PC-9 (cell line): ENCODE measurements at regions not wholly inside any gene's neighbourhood (a gene's known extent, or its start where the extent isn't known, plus 50 kb on each side); places are given as distances from the start of the nearest gene placed in this dataset.
"Not testable (repeated sequence)": the region's sequence is repeated elsewhere in the genome, so short reads cannot be mapped to it uniquely, and the experiment has no call there.

ENCODE experiments used
- CTCF ChIP-seq: fragments of 200-600 bp; sonication (generic); conservative IDR thresholded peaks from 2 replicates; pipeline ENCODE4 v1.6.1; 2017; ENCODE audit warnings: mixed run types, antibody characterized with exemption, mild to moderate bottlenecking, moderate library complexity
- EZH2 ChIP-seq: fragments of 200-600 bp; sonication (generic); IDR thresholded peaks from 2 replicates; pipeline ENCODE4 v1.8.0; 2017; ENCODE audit warnings: antibody characterized with exemption, low read depth

GRCh38 chr20:28625112-28625511 lies 2632.4 kb upstream of the DEFB115 start:
- TF ChIP-seq CTCF: peak; percentile 51
- not testable (repeated sequence) for TF ChIP-seq EZH2
